Endothelial cell of umbilical vein (primary cell): ENCODE measurements at regions not wholly inside any gene's neighbourhood (a gene's known extent, or its start where the extent isn't known, plus 50 kb on each side); places are given as distances from the start of the nearest gene placed in this dataset.

Source experiments
- BruUV-seq: library from RNA; stranded (reverse); fragments of 400-500 nt; replicated peaks from 2 replicates; lab custom pipeline; 2021; lab: Mats Ljungman, UMichigan
- CTCF ChIA-PET: fragments of 300-600, 350-600 bp; sonication (Branson Sonifier 250); formaldehyde crosslinking; loops from one replicate; lab custom pipeline; 2021; ENCODE audit warnings: antibody characterized with exemption, inconsistent platforms; lab: Charles Lee
- POLR2A ChIA-PET: fragments of 300-600, 350-600 bp; sonication (Branson Sonifier 250); formaldehyde crosslinking; loops from one replicate; lab custom pipeline; 2021; ENCODE audit warnings: antibody characterized with exemption, inconsistent platforms; lab: Charles Lee
- DNase-seq: peaks from one replicate; pipeline ENCODE4 v3.0.0-alpha.2; 2011; ENCODE audit warnings: low read depth, low spot score
- FAIRE-seq: peaks from 2 replicates; lab custom pipeline; 2011; peaks lifted over from hg19 to GRCh38; lab: Jason Lieb, UNC
- H2AFZ ChIP-seq: 2 replicates; pipeline ENCODE4 v1.6.0; 2012; ENCODE audit warnings: low read depth, low read length, control low read depth, inconsistent platforms
- H3K27ac ChIP-seq: 2 replicates; pipeline ENCODE4 v1.5.1; 2011; ENCODE audit warnings: low read depth, mild to moderate bottlenecking, control low read depth, low read length, moderate library complexity; ENCODE audit not compliant: insufficient read depth
- H3K27me3 ChIP-seq, 2 experiments: 2 replicates each; pipeline versions ENCODE4 v1.6.0 to v1.6.1; 2011; ENCODE audit warnings: low read length in 2 of 2, mixed read lengths in 1 of 2; ENCODE audit not compliant: control insufficient read depth in 2 of 2, insufficient read depth in 2 of 2
- H3K36me3 ChIP-seq, 2 experiments: 2 replicates in 1 of 2; 3 replicates in 1 of 2; pipeline ENCODE4 v1.5.1; 2011; ENCODE audit warnings: low read length in 2 of 2, mild to moderate bottlenecking in 1 of 2, moderate library complexity in 1 of 2; ENCODE audit not compliant: control insufficient read depth in 2 of 2, insufficient read depth in 2 of 2; ENCODE audit errors: extremely low read depth in 1 of 2
- H3K4me1 ChIP-seq: 3 replicates; pipeline ENCODE4 v1.5.1; 2011; ENCODE audit warnings: mild to moderate bottlenecking, low read length; ENCODE audit not compliant: control insufficient read depth, insufficient read depth; ENCODE audit errors: extremely low read depth
- H3K4me2 ChIP-seq: 2 replicates; pipeline ENCODE4 v1.6.1; 2011; ENCODE audit warnings: low read length, control low read depth, mixed read lengths; ENCODE audit not compliant: insufficient read depth
- H3K4me3 ChIP-seq, 3 experiments: fragments of 200-600 bp in 1 of 3; sonication (generic), shearing (Covaris generic) in 1 of 3; replicated peaks in 1 of 3; 2 replicates each; pipeline ENCODE4 v1.5.1; 2011 to 2016; ENCODE audit warnings: control low read depth in 3 of 3, low read length in 3 of 3, mild to moderate bottlenecking in 2 of 3, inconsistent platforms in 1 of 3, low read depth in 1 of 3, moderate library complexity in 1 of 3; ENCODE audit not compliant: insufficient read depth in 1 of 3
- H3K79me2 ChIP-seq: 2 replicates; pipeline ENCODE4 v1.6.0; 2012; ENCODE audit warnings: low read length, inconsistent platforms; ENCODE audit not compliant: control insufficient read depth, insufficient read depth
- H3K9ac ChIP-seq: replicated peaks from 2 replicates; pipeline ENCODE3; 2011; ENCODE audit warnings: low read length, control low read depth; ENCODE audit not compliant: insufficient read depth; ENCODE audit errors: extremely low read depth
- H3K9me1 ChIP-seq: replicated peaks from 3 replicates; pipeline ENCODE4 v1.6.0; 2011; ENCODE audit warnings: mild to moderate bottlenecking, low read length; ENCODE audit not compliant: control insufficient read depth, insufficient read depth; ENCODE audit errors: extremely low read depth
- H3K9me3 ChIP-seq: replicated peaks from 2 replicates; pipeline ENCODE4 v1.5.1; 2012; ENCODE audit warnings: low read length, inconsistent platforms; ENCODE audit not compliant: control insufficient read depth, insufficient read depth
- H4K20me1 ChIP-seq: replicated peaks from 2 replicates; pipeline ENCODE3; 2011; ENCODE audit warnings: mild to moderate bottlenecking, low read length; ENCODE audit not compliant: control insufficient read depth, insufficient read depth; ENCODE audit errors: extremely low read depth
- CTCF ChIP-seq, 2 donors: IDR thresholded peaks; 1 replicate in 1 of 2; 2 replicates in 1 of 2; pipeline ENCODE4 v1.5.1; 2011; ENCODE audit warnings: low read length in 2 of 2, mild to moderate bottlenecking in 2 of 2, moderate library complexity in 2 of 2, control low read depth in 1 of 2, inconsistent platforms in 1 of 2, low read depth in 1 of 2; ENCODE audit not compliant: insufficient read depth in 1 of 2; ENCODE audit errors: extremely low read depth in 1 of 2
- EZH2 ChIP-seq: IDR thresholded peaks from 2 replicates; pipeline ENCODE4 v1.6.1; 2012; ENCODE audit warnings: borderline replicate concordance, low read depth, mild to moderate bottlenecking, moderate library complexity, low read length, inconsistent platforms; ENCODE audit not compliant: severe bottlenecking
- FOS ChIP-seq: IDR thresholded peaks from 2 replicates; pipeline ENCODE4 v1.6.1; 2011; ENCODE audit warnings: mild to moderate bottlenecking, low read length, moderate library complexity, borderline replicate concordance; ENCODE audit not compliant: insufficient read depth
- GATA2 ChIP-seq: IDR thresholded peaks from 2 replicates; pipeline ENCODE4 v1.7.0; 2011; ENCODE audit warnings: low read depth, mild to moderate bottlenecking, moderate library complexity, mixed read lengths, low read length; ENCODE audit not compliant: insufficient read length, insufficient read depth
- JUN ChIP-seq: IDR thresholded peaks from 2 replicates; pipeline ENCODE4 v1.6.1; 2011; ENCODE audit warnings: borderline replicate concordance, low read depth; ENCODE audit not compliant: insufficient read length, insufficient read depth
- MYC ChIP-seq: IDR thresholded peaks from one replicate; pipeline ENCODE4 v1.6.1; 2011; ENCODE audit warnings: mild to moderate bottlenecking, low read depth, low read length
- POLR2A ChIP-seq: IDR thresholded peaks from 2 replicates; pipeline ENCODE4 v1.6.1; 2012; ENCODE audit warnings: low read depth, mild to moderate bottlenecking, control low read depth, low read length
- POLR2AphosphoS5 ChIP-seq: IDR thresholded peaks from 2 replicates; pipeline ENCODE4 v1.6.1; 2012; ENCODE audit warnings: low read depth, mild to moderate bottlenecking, control low read depth, low read length, moderate library complexity; ENCODE audit not compliant: insufficient read depth
- dilution Hi-C: fragments of 300-500 bp; cut with MboI; formaldehyde crosslinking; loops from one replicate; pipeline ENCODE4 v1.15.0; 2019; ENCODE audit warnings: low sequenced_read_pairs; ENCODE audit not compliant: extremely low pct_ligation_motif_present
- intact Hi-C: fragments of 100-400 bp; cut with micrococcal nuclease; formaldehyde crosslinking; loops from one replicate; pipeline ENCODE4 v1.10.0; 2022
- TF ChIP-seq, protein P1 (sequence below): IDR thresholded peaks from 2 replicates; pipeline ENCODE4 v1.6.1; 2011; ENCODE audit not compliant: insufficient read depth, insufficient read length

- H3K9me3 ChIP-seq: peaks cover 5% of the 10 kb centered on the region
- no peaks in the 10 kb centered on the region for H3K27me3 ChIP-seq
- H2AFZ ChIP-seq: no peak overlapping the region
- no peaks in the 10 kb centered on the region for H3K36me3 ChIP-seq
- no peak overlapping the region for H3K9ac ChIP-seq
- H3K4me2 ChIP-seq: no peak overlapping the region
- DNase-seq (no peak), FAIRE-seq (no peak)
- no peak overlapping the region for H3K4me3 ChIP-seq
- H3K79me2 ChIP-seq: no peaks in the 10 kb centered on the region
- CTCF ChIA-PET: no interaction called here
- POLR2A ChIA-PET: no interaction called here
- no peaks in the 10 kb centered on the region for H3K4me1 ChIP-seq
- dilution Hi-C loops (no loop called here), intact Hi-C loops (no loop called here)
- no TSS peak for BruUV-seq
- no peaks in the 10 kb centered on the region for H3K9me1 ChIP-seq
- H3K27ac ChIP-seq: no peak overlapping the region
- H4K20me1 ChIP-seq: no peaks in the 10 kb centered on the region
- TF ChIP-seq POLR2AphosphoS5: no peak
- no peak for TF ChIP-seq FOS
- TF ChIP-seq GATA2: no peak
- TF ChIP-seq MYC: no peak
- TF ChIP-seq CTCF (IDR thresholded peaks at IDR 0.05; ENCODE audit: extremely low read depth in 1 of 2, insufficient read depth in 1 of 2, low read depth in 1 of 2, low read length in 2 of 2): no peak
- no peak for TF ChIP-seq POLR2A
- TF ChIP-seq, protein P1, sequence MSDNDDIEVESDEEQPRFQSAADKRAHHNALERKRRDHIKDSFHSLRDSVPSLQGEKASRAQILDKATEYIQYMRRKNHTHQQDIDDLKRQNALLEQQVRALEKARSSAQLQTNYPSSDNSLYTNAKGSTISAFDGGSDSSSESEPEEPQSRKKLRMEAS: no peak
- no peak for TF ChIP-seq JUN
- TF ChIP-seq EZH2: no peak
These were observed 389.6 kb upstream of the SALL3 start for GRCh38 chr18:78589916-78590437.
